Peyer's patch (tissue), 4 donors: ENCODE measurements at regions not wholly inside any gene's neighbourhood (a gene's known extent, or its start where the extent isn't known, plus 50 kb on each side); places are given as distances from the start of the nearest gene placed in this dataset.

ENCODE experiments used
- CTCF ChIP-seq, 6 experiments: fragments of 450-650 bp in 4 of 6; fragments of 200-600 bp in 2 of 6; sonication (generic) in 1 of 6; IDR thresholded peaks; one replicate each; pipeline ENCODE4 v1.5.1; 2017 to 2019; ENCODE audit warnings: antibody characterized with exemption in 6 of 6, mild to moderate bottlenecking in 3 of 6, moderate library complexity in 1 of 6
- POLR2A ChIP-seq, 2 donors: fragments of 450-650 bp; IDR thresholded peaks; one replicate each; pipeline ENCODE4 v1.5.1; 2017; ENCODE audit warnings: antibody characterized with exemption in 2 of 2, mild to moderate bottlenecking in 2 of 2, moderate library complexity in 2 of 2

- TF ChIP-seq CTCF (IDR thresholded peaks at IDR 0.05) (no peak), POLR2A (IDR thresholded peaks at IDR 0.05) (no peak)
These were observed 192.6 kb upstream of the CARD18 start for GRCh38 chr11:105332171-105332570.
